ENCODE measurements at regions not wholly inside any gene's neighbourhood (a gene's known extent, or its start where the extent isn't known, plus 50 kb on each side); places are given as distances from the start of the nearest gene placed in this dataset.
"Not testable (repeated sequence)": the region's sequence is repeated elsewhere in the genome, so short reads cannot be mapped to it uniquely, and the experiment has no call there.

DNA sequence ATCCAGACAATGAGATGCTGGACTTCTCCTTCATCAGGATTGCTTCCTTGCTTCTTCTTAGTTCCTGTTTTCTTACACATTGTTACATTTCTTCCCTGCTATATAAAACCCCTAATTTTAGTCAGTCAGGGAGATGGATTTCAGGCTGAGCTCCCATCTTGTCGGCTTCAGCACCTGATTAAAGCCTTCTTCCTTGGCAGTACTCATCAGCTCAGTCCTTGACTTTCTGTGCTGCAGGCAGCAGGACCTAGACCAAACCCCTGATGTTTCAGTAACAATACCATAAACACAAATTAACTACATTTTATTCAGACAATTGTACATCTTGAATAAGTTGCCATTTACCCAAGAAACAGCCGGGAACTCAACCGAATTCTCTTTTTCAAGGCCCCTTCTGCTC is 156.4 kb upstream of the RREB1 start:
- intact Hi-C loops (cut with DNase I; ENCODE audit: low total_unique reads): no loop called here
- no peak for DNase-seq
- TF ChIP-seq EP300 (IDR thresholded peaks at IDR 0.05): no peak
- TF ChIP-seq POLR2A (IDR thresholded peaks at IDR 0.05): no peak
- TF ChIP-seq, protein P1, sequence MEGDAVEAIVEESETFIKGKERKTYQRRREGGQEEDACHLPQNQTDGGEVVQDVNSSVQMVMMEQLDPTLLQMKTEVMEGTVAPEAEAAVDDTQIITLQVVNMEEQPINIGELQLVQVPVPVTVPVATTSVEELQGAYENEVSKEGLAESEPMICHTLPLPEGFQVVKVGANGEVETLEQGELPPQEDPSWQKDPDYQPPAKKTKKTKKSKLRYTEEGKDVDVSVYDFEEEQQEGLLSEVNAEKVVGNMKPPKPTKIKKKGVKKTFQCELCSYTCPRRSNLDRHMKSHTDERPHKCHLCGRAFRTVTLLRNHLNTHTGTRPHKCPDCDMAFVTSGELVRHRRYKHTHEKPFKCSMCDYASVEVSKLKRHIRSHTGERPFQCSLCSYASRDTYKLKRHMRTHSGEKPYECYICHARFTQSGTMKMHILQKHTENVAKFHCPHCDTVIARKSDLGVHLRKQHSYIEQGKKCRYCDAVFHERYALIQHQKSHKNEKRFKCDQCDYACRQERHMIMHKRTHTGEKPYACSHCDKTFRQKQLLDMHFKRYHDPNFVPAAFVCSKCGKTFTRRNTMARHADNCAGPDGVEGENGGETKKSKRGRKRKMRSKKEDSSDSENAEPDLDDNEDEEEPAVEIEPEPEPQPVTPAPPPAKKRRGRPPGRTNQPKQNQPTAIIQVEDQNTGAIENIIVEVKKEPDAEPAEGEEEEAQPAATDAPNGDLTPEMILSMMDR (IDR thresholded peaks at IDR 0.05): no peak
- TF ChIP-seq POLR2AphosphoS5 (IDR thresholded peaks at IDR 0.05): no peak
- Histone ChIP-seq H3K4me3 (no peak overlapping the region), H3K9me3 (peaks cover 0 to 18% (median 11%) of the 10 kb centered on the region in 4 donors), H3K36me3 (no peaks in the 10 kb centered on the region), H3K27ac (no peak overlapping the region), H3K4me1 (no peaks in the 10 kb centered on the region), H3K27me3 (no peaks in the 10 kb centered on the region)
- WGBS, 5 donors: 92 to 99% (median 96%) methylated on average over 3 of the region's 3 CpGs

DNA sequence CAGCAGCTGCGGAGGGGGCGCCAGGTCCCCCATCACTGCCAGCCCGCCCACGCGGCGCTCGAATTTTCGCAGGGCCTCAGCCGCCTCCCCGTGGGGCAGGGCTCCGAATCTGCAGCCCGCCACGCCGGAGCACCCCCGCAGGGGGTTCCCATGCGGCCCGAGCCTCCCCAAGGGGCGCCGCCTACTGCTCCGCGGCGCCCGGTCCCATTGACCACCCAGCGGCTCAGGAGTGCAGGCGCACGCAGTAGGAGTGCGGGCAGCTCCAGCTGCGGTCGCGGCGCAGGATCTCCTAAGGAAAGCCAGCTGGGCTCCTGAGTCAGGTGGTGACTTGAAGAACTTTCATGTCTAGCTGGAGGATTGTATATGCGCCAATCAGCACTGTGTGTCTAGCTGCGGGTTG is 155.3 kb upstream of the RREB1 start:
- TF ChIP-seq POLR2A (IDR thresholded peaks at IDR 0.05) (no peak), POLR2AphosphoS5 (IDR thresholded peaks at IDR 0.05) (no peak), EP300 (IDR thresholded peaks at IDR 0.05) (no peak)
- TF ChIP-seq, protein P1 (IDR thresholded peaks at IDR 0.05): no peak
- WGBS, 5 donors: 90 to 93% (median 91%) methylated on average over 26 to 33 of the region's 33 CpGs
- DNase-seq: no peak

DNA sequence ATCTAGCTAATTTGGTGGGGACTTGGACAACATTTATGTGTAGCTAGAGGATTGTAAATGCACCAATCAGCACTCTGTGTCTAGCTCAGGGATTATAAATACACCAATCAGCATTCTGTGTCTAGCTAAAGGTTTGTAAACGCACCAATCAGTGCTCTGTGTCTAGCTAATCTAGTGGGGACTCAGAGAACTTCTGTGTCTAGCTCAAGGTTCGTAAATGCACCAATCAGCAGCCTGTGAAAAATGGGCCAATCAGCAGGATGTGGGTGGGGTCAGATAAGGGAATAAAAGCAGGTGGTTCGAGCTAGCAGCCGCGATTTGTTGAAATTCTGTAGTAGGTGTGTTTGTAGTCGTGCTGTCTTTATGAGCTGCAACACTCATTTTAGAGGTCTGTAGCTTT is 154.8 kb upstream of the RREB1 start:
- 87 to 94% (median 92%) methylated on average over 6 of the region's 6 CpGs for WGBS, 5 donors
- not testable (repeated sequence) for H3K27me3 ChIP-seq

More for the DNA sequence above, 155.3 kb upstream of the RREB1 start:
- Histone ChIP-seq H3K27ac (no peak overlapping the region), H3K36me3 (no peaks in the 10 kb centered on the region), H3K4me1 (no peaks in the 10 kb centered on the region), H3K4me3 (no peak overlapping the region), H3K27me3 (no peaks in the 10 kb centered on the region), H3K9me3 (peaks cover 0 to 18% (median 11%) of the 10 kb centered on the region in 4 donors)
- intact Hi-C loops (cut with DNase I; ENCODE audit: low total_unique reads): no loop called here

DNA sequence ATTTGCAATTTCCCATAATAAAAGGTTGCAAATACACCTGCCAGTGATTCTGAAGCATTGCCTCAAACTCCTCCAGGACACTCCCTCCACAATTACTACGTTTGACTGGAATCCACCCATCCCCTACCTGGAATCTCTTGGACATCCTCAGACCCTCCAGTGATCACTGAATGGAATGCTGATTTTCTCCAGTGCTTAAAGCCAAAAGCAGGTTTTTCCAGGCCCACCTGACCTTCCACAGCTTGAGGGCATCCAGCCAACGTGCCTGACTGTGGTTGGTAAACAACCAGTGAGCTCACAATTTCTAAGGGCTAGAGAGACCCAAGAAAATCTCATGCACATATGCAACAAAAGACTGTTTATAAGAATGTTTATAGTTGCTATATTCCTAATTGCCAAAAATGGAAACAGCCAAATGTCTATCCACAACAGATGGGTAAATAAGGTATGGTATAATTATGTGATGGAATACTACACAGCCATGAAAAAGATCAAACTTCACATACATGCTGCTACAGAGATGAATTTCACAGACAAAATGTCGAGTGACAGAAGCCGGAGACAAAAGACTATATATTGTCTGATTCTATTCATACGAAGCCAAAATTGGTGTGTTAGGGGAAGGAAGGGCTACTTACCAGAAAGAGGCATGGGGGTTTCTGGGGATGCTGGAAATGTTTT is 147.1 kb upstream of the RREB1 start:
- TF ChIP-seq POLR2AphosphoS5 (IDR thresholded peaks at IDR 0.05) (no peak), POLR2A (IDR thresholded peaks at IDR 0.05) (no peak), EP300 (IDR thresholded peaks at IDR 0.05) (no peak)
- TF ChIP-seq, protein P1 (IDR thresholded peaks at IDR 0.05): no peak
- H3K27ac ChIP-seq: no peak overlapping the region
- H3K9me3 ChIP-seq: no peaks in the 10 kb centered on the region
- H3K27me3 ChIP-seq: no peaks in the 10 kb centered on the region
- H3K4me1 ChIP-seq: no peaks in the 10 kb centered on the region
- H3K4me3 ChIP-seq: no peak overlapping the region
- H3K36me3 ChIP-seq: no peaks in the 10 kb centered on the region
- intact Hi-C loops (cut with DNase I; ENCODE audit: low total_unique reads): no loop called here
- WGBS, 5 donors: 65 to 71% (median 70%) methylated on average over 5 of the region's 5 CpGs
- DNase-seq: no peak

More for the DNA sequence above, 154.8 kb upstream of the RREB1 start:
- H3K36me3 ChIP-seq; intact Hi-C loops (cut with DNase I; ENCODE audit: low total_unique reads); H3K4me1 ChIP-seq; DNase-seq; H3K27ac ChIP-seq; H3K4me3 ChIP-seq: not testable (repeated sequence)
- peaks cover 0 to 18% (median 11%) of the 10 kb centered on the region in 4 donors for H3K9me3 ChIP-seq

DNA sequence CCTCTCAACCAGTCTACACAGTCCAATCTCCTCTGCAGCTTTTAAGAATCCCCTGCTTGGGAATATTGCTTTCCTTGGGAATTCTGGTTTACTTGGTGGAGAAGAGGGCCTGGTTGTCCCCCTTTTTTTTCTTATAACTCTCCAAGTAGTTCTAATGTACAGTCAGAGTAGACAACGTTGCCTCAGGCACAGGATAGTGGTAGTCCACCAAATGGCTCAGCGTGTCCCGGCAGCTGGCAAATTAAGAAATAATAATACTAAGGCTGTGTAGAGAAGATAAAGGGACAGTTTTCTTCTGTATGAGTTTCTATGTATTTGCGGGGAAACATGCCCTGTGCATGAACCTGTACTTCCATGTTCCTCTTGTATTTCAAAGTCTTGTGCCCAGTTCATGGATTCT is 145.7 kb upstream of the RREB1 start:
- DNase-seq: no peak
- Histone ChIP-seq H3K27me3 (no peaks in the 10 kb centered on the region), H3K36me3 (no peaks in the 10 kb centered on the region), H3K9me3 (no peaks in the 10 kb centered on the region), H3K4me3 (no peak overlapping the region), H3K4me1 (no peaks in the 10 kb centered on the region), H3K27ac (no peak overlapping the region)
- no peak for TF ChIP-seq POLR2AphosphoS5 (IDR thresholded peaks at IDR 0.05)
- intact Hi-C loops (cut with DNase I; ENCODE audit: low total_unique reads): no loop called here
- WGBS, 5 donors: 94 to 100% (median 96%) methylated on average over 4 of the region's 4 CpGs

All from stomach (tissue), 8 donors.